ENCODE measurements at regions not wholly inside any gene's neighbourhood (a gene's known extent, or its start where the extent isn't known, plus 50 kb on each side); places are given as distances from the start of the nearest gene placed in this dataset.

- TF ChIP-seq CTCF (IDR thresholded peaks at IDR 0.05), result no peak
- no peak for TF ChIP-seq EZH2 (IDR thresholded peaks at IDR 0.05)
- TF ChIP-seq EZH2phosphoT487 (IDR thresholded peaks at IDR 0.05), result no peak
These were observed 294.6 kb downstream of the PTEN start for GRCh38 chr10:88157981-88158465.

All from neural progenitor cell (in vitro differentiated cells).